ENCODE measurements at regions not wholly inside any gene's neighbourhood (a gene's known extent, or its start where the extent isn't known, plus 50 kb on each side); places are given as distances from the start of the nearest gene placed in this dataset.

GRCh38 chr5:62208218-62208852 lies 97.7 kb upstream of the KIF2A start:
- H3K36me3 ChIP-seq (ENCODE audit: control insufficient read depth, insufficient read depth, low read length): no peaks in the 10 kb centered on the region
- H3K9me3 Mint-ChIP-seq: no peaks in the 10 kb centered on the region
- no peak for DNase-seq
- no peaks in the 10 kb centered on the region for H3K27me3 Mint-ChIP-seq (ENCODE audit: insufficient read depth)
- H3K9me3 ChIP-seq (ENCODE audit: control insufficient read depth, low read length): no peaks in the 10 kb centered on the region
- no peak overlapping the region for H3K27ac Mint-ChIP-seq
- no peak overlapping the region for H3K4me3 ChIP-seq (ENCODE audit: low read length)
- WGBS, 2 experiments (ENCODE audit: insufficient coverage in 1 of 2, insufficient read length in 1 of 2): 49 to 57% methylated on average over 7 to 10 of the region's 10 CpGs
- TF ChIP-seq CTCF (conservative IDR thresholded peaks at IDR 0.05): no peak
- no peaks in the 10 kb centered on the region for H3K27me3 ChIP-seq (ENCODE audit: control insufficient read depth, insufficient read depth, low read length, poor library complexity, severe bottlenecking)
- H3K4me1 Mint-ChIP-seq: peaks cover 17% of the 10 kb centered on the region
- no peak overlapping the region for H3K9ac ChIP-seq (ENCODE audit: extremely low read depth, low read length, poor library complexity, severe bottlenecking)
- H3K36me3 Mint-ChIP-seq (ENCODE audit: low read depth): no peaks in the 10 kb centered on the region
- H3K4me3 Mint-ChIP-seq: no peak overlapping the region
- H3K4me1 ChIP-seq (ENCODE audit: control insufficient read depth, insufficient read depth, low read length): peaks cover 3% of the 10 kb centered on the region
- H3K27ac ChIP-seq (ENCODE audit: low read depth, low read length): no peak overlapping the region

DNA sequence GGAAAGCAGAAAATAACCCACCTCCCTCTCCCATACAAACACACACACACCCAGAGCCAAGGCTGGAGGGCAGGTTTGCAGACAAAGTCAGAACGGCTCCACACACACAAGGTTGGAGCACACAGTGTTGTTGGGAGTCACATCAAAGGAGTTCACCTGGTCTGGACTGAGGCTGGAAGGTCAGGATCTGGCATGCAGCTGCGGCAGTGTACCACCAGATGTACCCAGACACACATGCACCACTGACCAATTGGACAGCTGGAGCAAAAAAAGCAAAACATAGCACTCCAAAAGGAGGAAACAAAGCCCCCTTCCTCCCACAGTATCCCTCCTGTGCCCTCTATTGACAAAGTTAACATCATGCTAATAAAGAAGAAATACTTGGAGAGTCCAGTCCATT lies 94.6 kb upstream of the KIF2A start:
- H3K9me3 ChIP-seq (ENCODE audit: control insufficient read depth, low read length): no peaks in the 10 kb centered on the region
- peaks cover 12% of the 10 kb centered on the region for H3K4me1 Mint-ChIP-seq
- no peaks in the 10 kb centered on the region for H3K27me3 ChIP-seq (ENCODE audit: control insufficient read depth, insufficient read depth, low read length, poor library complexity, severe bottlenecking)
- H3K36me3 ChIP-seq (ENCODE audit: control insufficient read depth, insufficient read depth, low read length): no peaks in the 10 kb centered on the region
- no peak overlapping the region for H3K4me3 Mint-ChIP-seq
- no peaks in the 10 kb centered on the region for H3K36me3 Mint-ChIP-seq (ENCODE audit: low read depth)
- H3K9ac ChIP-seq (ENCODE audit: extremely low read depth, low read length, poor library complexity, severe bottlenecking): no peak overlapping the region
- H3K4me3 ChIP-seq (ENCODE audit: low read length): no peak overlapping the region
- no peaks in the 10 kb centered on the region for H3K9me3 Mint-ChIP-seq
- no peak overlapping the region for H3K27ac ChIP-seq (ENCODE audit: low read depth, low read length)
- H3K27me3 Mint-ChIP-seq (ENCODE audit: insufficient read depth): no peaks in the 10 kb centered on the region
- H3K27ac Mint-ChIP-seq: no peak overlapping the region
- WGBS, 2 experiments (ENCODE audit: insufficient coverage in 1 of 2, insufficient read length in 1 of 2): 85 to 100% methylated on average over 1 to 2 of the region's 2 CpGs
- H3K4me1 ChIP-seq (ENCODE audit: control insufficient read depth, insufficient read depth, low read length): peaks cover 3% of the 10 kb centered on the region
- no peak for DNase-seq
- TF ChIP-seq CTCF (conservative IDR thresholded peaks at IDR 0.05): no peak

GRCh38 chr5:62212648-62213047 lies 93.4 kb upstream of the KIF2A start:
- DNase-seq: no peak
- Mint-ChIP-seq H3K9me3 (no peaks in the 10 kb centered on the region), H3K4me1 (peaks cover 10% of the 10 kb centered on the region), H3K4me3 (no peak overlapping the region), H3K36me3 (ENCODE audit: low read depth) (no peaks in the 10 kb centered on the region), H3K27me3 (ENCODE audit: insufficient read depth) (peaks cover 2% of the 10 kb centered on the region), H3K27ac (no peak overlapping the region)
- no peak for TF ChIP-seq CTCF (conservative IDR thresholded peaks at IDR 0.05)
- no peaks in the 10 kb centered on the region for H3K36me3 ChIP-seq (ENCODE audit: control insufficient read depth, insufficient read depth, low read length)
- H3K27me3 ChIP-seq (ENCODE audit: control insufficient read depth, insufficient read depth, low read length, poor library complexity, severe bottlenecking): no peaks in the 10 kb centered on the region
- WGBS, 2 experiments (ENCODE audit: insufficient coverage in 1 of 2, insufficient read length in 1 of 2): 79 to 98% methylated on average over 2 to 3 of the region's 3 CpGs
- no peak overlapping the region for H3K9ac ChIP-seq (ENCODE audit: extremely low read depth, low read length, poor library complexity, severe bottlenecking)
- no peaks in the 10 kb centered on the region for H3K9me3 ChIP-seq (ENCODE audit: control insufficient read depth, low read length)
- no peak overlapping the region for H3K27ac ChIP-seq (ENCODE audit: low read depth, low read length)
- H3K4me1 ChIP-seq (ENCODE audit: control insufficient read depth, insufficient read depth, low read length): peaks cover 2% of the 10 kb centered on the region
- no peak overlapping the region for H3K4me3 ChIP-seq (ENCODE audit: low read length)
